HepG2 (cell line): ENCODE measurements at regions not wholly inside any gene's neighbourhood (a gene's known extent, or its start where the extent isn't known, plus 50 kb on each side); places are given as distances from the start of the nearest gene placed in this dataset.

Experiments
- AKNA ChIP-seq: sonication (generic); formaldehyde crosslinking; IDR thresholded peaks from 2 replicates; pipeline ENCODE4 v1.4.0; 2020; ENCODE audit warnings: missing genetic modification reagents, borderline replicate concordance
- ATAD3A ChIP-seq: sonication (generic); formaldehyde crosslinking; IDR thresholded peaks from 2 replicates; pipeline ENCODE4 v1.4.0; 2020; ENCODE audit warnings: missing genetic modification reagents
- SCMH1 ChIP-seq: sonication (generic); formaldehyde crosslinking; IDR thresholded peaks from 2 replicates; pipeline ENCODE4 v1.9.0; 2021; ENCODE audit warnings: missing genetic modification reagents, mild to moderate bottlenecking, borderline replicate concordance
- SIN3B ChIP-seq: fragments of 150-350 bp; IDR thresholded peaks from 2 replicates; pipeline ENCODE4 v1.6.1; 2014; ENCODE audit warnings: low read length
- SMYD3 ChIP-seq: sonication (generic); formaldehyde crosslinking; IDR thresholded peaks from 2 replicates; pipeline ENCODE4 v1.8.1; 2023; ENCODE audit warnings: mild to moderate bottlenecking, missing genetic modification reagents
- SPEN ChIP-seq: sonication (generic); formaldehyde crosslinking; IDR thresholded peaks from 2 replicates; pipeline ENCODE4 v1.5.1; 2020; ENCODE audit warnings: low read depth, mild to moderate bottlenecking, missing genetic modification reagents
- TBX3 ChIP-seq: fragments of 450-650 bp; IDR thresholded peaks from 2 replicates; pipeline ENCODE4 v1.6.1; 2017; ENCODE audit warnings: antibody characterized with exemption, mild to moderate bottlenecking, inconsistent platforms, borderline replicate concordance
- ZBTB34 ChIP-seq: sonication (generic); formaldehyde crosslinking; IDR thresholded peaks from 2 replicates; pipeline ENCODE4 v1.8.0; 2022; ENCODE audit warnings: mild to moderate bottlenecking, missing genetic modification reagents
- ZBTB8A ChIP-seq: sonication (generic); formaldehyde crosslinking; IDR thresholded peaks from 2 replicates; pipeline ENCODE4 v1.4.0; 2020; ENCODE audit warnings: mild to moderate bottlenecking, low read depth, missing genetic modification reagents, borderline replicate concordance
- ZNF318 ChIP-seq: sonication (generic); formaldehyde crosslinking; IDR thresholded peaks from 2 replicates; pipeline ENCODE4 v1.4.0; 2020; ENCODE audit warnings: mild to moderate bottlenecking, missing genetic modification reagents
- ZNF510 ChIP-seq: sonication (generic); formaldehyde crosslinking; IDR thresholded peaks from 2 replicates; pipeline ENCODE4 v1.4.0; 2020; ENCODE audit warnings: low read depth, mild to moderate bottlenecking, missing genetic modification reagents
- ZNF580 ChIP-seq: IDR thresholded peaks from 2 replicates; pipeline ENCODE4 v1.6.1; 2016; ENCODE audit warnings: low read depth, borderline replicate concordance

GRCh38 chr4:92012899-92013867 is 290.6 kb upstream of the GRID2 start (continued):
- TF ChIP-seq SMYD3 (CRISPR knock-in tag), result no peak
- no peak for TF ChIP-seq SIN3B
- no peak for TF ChIP-seq ATAD3A
- no peak for TF ChIP-seq ZNF318
- no peak for TF ChIP-seq ZBTB34 (CRISPR knock-in tag)
- TF ChIP-seq ZBTB8A (CRISPR knock-in tag), result no peak
- no peak for TF ChIP-seq SCMH1
- TF ChIP-seq SPEN (CRISPR knock-in tag), result no peak
- TF ChIP-seq ZNF580, result no peak
- no peak for TF ChIP-seq AKNA (CRISPR knock-in tag)
- TF ChIP-seq ZNF510 (CRISPR knock-in tag), result no peak
- TF ChIP-seq TBX3, result no peak
